Neuron (in vitro differentiated cells): ENCODE measurements at regions not wholly inside any gene's neighbourhood (a gene's known extent, or its start where the extent isn't known, plus 50 kb on each side); places are given as distances from the start of the nearest gene placed in this dataset.

Experiments
- H2AFZ ChIP-seq: one replicate; pipeline ENCODE4 v1.6.1; 2013; ENCODE audit warnings: low read depth, mild to moderate bottlenecking, inconsistent platforms, low read length, moderate library complexity
- H3K27me3 ChIP-seq: one replicate; pipeline ENCODE4 v1.6.1; 2013; ENCODE audit warnings: low read length; ENCODE audit not compliant: insufficient read depth
- H3K36me3 ChIP-seq: one replicate; pipeline ENCODE4 v1.6.1; 2013; ENCODE audit warnings: low read length; ENCODE audit not compliant: insufficient read depth
- H3K4me1 ChIP-seq: one replicate; pipeline ENCODE4 v1.6.1; 2013; ENCODE audit warnings: low read length; ENCODE audit not compliant: insufficient read depth
- H3K4me3 ChIP-seq: 2 replicates; pipeline ENCODE4 v1.5.1; 2013; ENCODE audit warnings: mild to moderate bottlenecking, low read length, moderate library complexity
- H3K9me3 ChIP-seq: one replicate; pipeline ENCODE4 v1.6.1; 2013; ENCODE audit warnings: low read length

DNA sequence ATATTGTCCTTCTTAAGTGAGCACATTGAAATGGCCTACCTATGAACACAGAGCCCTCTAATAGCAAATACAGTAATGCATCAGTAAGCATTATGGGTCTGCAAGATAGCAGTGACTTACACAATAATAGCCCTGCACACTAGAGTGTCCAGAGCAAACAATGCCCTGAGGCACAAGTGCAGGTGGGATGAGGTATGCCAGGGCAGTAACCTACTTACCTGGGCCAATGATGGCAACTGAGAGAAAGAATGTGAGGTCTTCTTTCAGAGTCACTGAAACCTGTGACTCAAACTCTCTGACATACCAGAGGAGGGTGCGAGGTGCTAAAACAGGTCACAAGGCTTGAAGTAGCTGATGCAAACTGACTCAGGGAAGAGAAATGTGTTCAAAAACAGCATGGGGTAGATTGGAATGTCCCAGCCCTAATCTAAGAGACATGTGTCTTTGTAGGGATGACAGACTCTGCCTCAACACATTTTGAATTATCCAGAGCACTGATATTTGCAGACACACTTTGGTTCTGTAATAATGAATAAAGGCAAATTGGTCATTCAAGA lies 168.5 kb upstream of the RUNX1 start:
- Histone ChIP-seq H3K36me3 (no peaks in the 10 kb centered on the region), H3K4me1 (no peaks in the 10 kb centered on the region), H3K4me3 (no peak overlapping the region), H3K9me3 (no peaks in the 10 kb centered on the region), H3K27me3 (no peaks in the 10 kb centered on the region), H2AFZ (no peak overlapping the region)

DNA sequence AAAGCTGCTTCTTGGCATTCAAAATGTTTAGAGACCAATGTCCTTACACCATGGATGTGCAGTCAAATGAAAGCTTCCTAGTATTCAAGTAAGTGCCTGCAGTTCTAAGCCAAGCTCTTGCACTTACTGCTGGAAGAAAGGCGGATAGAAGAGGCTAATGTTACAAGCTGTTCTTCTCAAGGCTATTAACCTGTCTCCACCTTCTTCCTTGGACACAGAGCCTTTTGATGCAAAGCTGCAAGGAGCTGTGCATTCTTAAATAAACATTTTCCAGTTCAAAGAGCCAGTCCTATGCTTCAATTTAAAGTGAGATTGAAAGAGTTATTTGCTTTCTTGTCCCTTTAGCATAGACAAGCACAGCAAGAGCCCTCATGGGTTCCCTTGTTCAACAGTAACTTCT lies 167.9 kb upstream of the RUNX1 start:
- Histone ChIP-seq H3K4me1 (no peaks in the 10 kb centered on the region), H3K36me3 (no peaks in the 10 kb centered on the region), H3K4me3 (no peak overlapping the region), H3K27me3 (no peaks in the 10 kb centered on the region), H3K9me3 (no peaks in the 10 kb centered on the region), H2AFZ (no peak overlapping the region)

DNA sequence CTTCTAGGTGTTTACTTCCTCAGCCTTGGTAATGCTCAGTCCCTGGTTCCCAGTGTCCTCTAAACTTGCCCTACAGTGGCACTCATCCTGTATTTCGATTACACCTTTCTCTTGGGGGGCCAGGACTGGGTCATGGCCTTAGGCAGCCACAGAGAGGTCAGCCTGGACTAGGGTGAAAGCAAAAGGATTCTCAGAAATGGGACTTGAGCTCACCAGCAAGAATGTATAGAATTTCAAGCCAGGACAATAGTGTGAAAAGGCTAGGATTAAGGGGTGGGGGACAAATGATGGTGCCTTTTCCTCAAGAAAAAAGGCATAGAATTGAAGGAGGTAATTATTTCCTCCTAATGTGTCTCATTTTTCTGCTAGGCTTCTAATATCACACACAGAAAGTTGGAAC lies 166.8 kb upstream of the RUNX1 start:
- Histone ChIP-seq H2AFZ (no peak overlapping the region), H3K4me3 (no peak overlapping the region), H3K27me3 (no peaks in the 10 kb centered on the region), H3K4me1 (no peaks in the 10 kb centered on the region), H3K36me3 (no peaks in the 10 kb centered on the region), H3K9me3 (no peaks in the 10 kb centered on the region)

- Histone ChIP-seq H3K4me1 (no peaks in the 10 kb centered on the region), H3K36me3 (no peaks in the 10 kb centered on the region), H2AFZ (no peak overlapping the region), H3K9me3 (no peaks in the 10 kb centered on the region), H3K4me3 (no peak overlapping the region), H3K27me3 (peaks cover under 1% of the 10 kb centered on the region)
These were observed 163.5 kb upstream of the RUNX1 start for GRCh38 chr21:35212393-35213127.

DNA sequence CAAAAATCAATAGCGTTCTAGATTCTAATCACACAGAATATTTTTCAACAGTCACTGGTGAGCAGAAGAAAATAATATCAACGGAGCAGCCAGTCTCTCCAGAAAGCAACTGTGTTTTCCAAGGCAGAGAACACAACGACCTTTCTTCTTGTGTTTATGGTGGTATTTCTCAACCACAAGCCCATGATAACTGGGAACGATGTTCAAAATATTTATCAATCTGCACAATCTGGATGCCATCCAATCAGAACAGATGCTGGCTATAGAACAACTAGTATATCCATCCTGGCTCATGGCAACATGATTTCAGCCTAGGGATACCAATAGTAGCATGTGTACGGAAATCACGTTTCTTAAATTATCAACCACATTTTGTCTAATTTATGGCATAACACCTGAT lies 162.7 kb upstream of the RUNX1 start:
- Histone ChIP-seq H3K4me3 (no peak overlapping the region), H3K9me3 (no peaks in the 10 kb centered on the region), H3K27me3 (peaks cover 5% of the 10 kb centered on the region), H2AFZ (no peak overlapping the region), H3K36me3 (no peaks in the 10 kb centered on the region), H3K4me1 (no peaks in the 10 kb centered on the region)

GRCh38 chr21:35210093-35210492 lies 161.0 kb upstream of the RUNX1 start:
- no peak overlapping the region for H3K4me3 ChIP-seq
- H2AFZ ChIP-seq: no peak overlapping the region
- no peaks in the 10 kb centered on the region for H3K9me3 ChIP-seq
- peaks cover 8% of the 10 kb centered on the region for H3K27me3 ChIP-seq
- no peaks in the 10 kb centered on the region for H3K4me1 ChIP-seq
- H3K36me3 ChIP-seq: no peaks in the 10 kb centered on the region

GRCh38 chr21:35208810-35209517 lies 159.9 kb upstream of the RUNX1 start:
- H3K27me3 ChIP-seq: peaks cover 13% of the 10 kb centered on the region
- H2AFZ ChIP-seq: no peak overlapping the region
- no peak overlapping the region for H3K4me3 ChIP-seq
- H3K4me1 ChIP-seq: no peaks in the 10 kb centered on the region
- no peaks in the 10 kb centered on the region for H3K9me3 ChIP-seq
- no peaks in the 10 kb centered on the region for H3K36me3 ChIP-seq

- no peak overlapping the region for H2AFZ ChIP-seq
- no peaks in the 10 kb centered on the region for H3K9me3 ChIP-seq
- peaks cover 17% of the 10 kb centered on the region for H3K27me3 ChIP-seq
- H3K4me3 ChIP-seq: no peak overlapping the region
- no peaks in the 10 kb centered on the region for H3K36me3 ChIP-seq
- H3K4me1 ChIP-seq: no peaks in the 10 kb centered on the region
These were observed 159.0 kb upstream of the RUNX1 start for GRCh38 chr21:35208104-35208503.

DNA sequence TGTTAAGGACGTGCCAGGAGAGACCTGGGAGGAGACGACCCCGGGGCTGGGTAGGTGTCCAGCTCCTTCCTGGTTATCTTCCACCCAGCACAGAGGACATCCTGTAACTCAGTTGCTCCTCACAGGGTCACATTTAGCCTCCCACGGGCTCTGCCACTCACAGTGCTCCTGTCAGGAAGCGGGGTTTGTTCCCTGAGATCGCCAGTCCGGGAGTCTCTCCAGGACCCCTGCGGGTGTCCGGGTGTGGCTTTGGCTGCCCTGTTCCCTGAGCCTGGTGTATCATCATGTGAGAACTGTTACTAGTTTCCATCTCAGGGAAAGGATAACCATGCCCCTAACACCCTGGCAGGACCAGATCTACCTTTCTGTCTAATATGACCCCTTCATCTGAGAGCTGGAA lies 158.2 kb upstream of the RUNX1 start:
- H3K4me3 ChIP-seq: no peak overlapping the region
- no peaks in the 10 kb centered on the region for H3K9me3 ChIP-seq
- peaks cover 17% of the 10 kb centered on the region for H3K27me3 ChIP-seq
- H2AFZ ChIP-seq: no peak overlapping the region
- H3K36me3 ChIP-seq: no peaks in the 10 kb centered on the region
- H3K4me1 ChIP-seq: no peaks in the 10 kb centered on the region

GRCh38 chr21:35206141-35207125 lies 157.3 kb upstream of the RUNX1 start:
- Histone ChIP-seq H3K36me3 (no peaks in the 10 kb centered on the region), H3K27me3 (peaks cover 17% of the 10 kb centered on the region), H3K9me3 (no peaks in the 10 kb centered on the region), H3K4me3 (no peak overlapping the region), H2AFZ (no peak overlapping the region), H3K4me1 (no peaks in the 10 kb centered on the region)

- H3K36me3 ChIP-seq: no peaks in the 10 kb centered on the region
- peaks cover 17% of the 10 kb centered on the region for H3K27me3 ChIP-seq
- H2AFZ ChIP-seq: no peak overlapping the region
- no peaks in the 10 kb centered on the region for H3K4me1 ChIP-seq
- no peak overlapping the region for H3K4me3 ChIP-seq
- no peaks in the 10 kb centered on the region for H3K9me3 ChIP-seq
These were observed 155.9 kb upstream of the RUNX1 start for GRCh38 chr21:35204850-35205541.

- H3K4me3 ChIP-seq: no peak overlapping the region
- no peaks in the 10 kb centered on the region for H3K36me3 ChIP-seq
- H2AFZ ChIP-seq: no peak overlapping the region
- no peaks in the 10 kb centered on the region for H3K4me1 ChIP-seq
- H3K9me3 ChIP-seq: no peaks in the 10 kb centered on the region
- H3K27me3 ChIP-seq: peaks cover 17% of the 10 kb centered on the region
These were observed 155.0 kb upstream of the RUNX1 start for GRCh38 chr21:35204125-35204524.
